HG03457 (cell line): ENCODE measurements at regions not wholly inside any gene's neighbourhood (a gene's known extent, or its start where the extent isn't known, plus 50 kb on each side); places are given as distances from the start of the nearest gene placed in this dataset.

ENCODE experiments used
- ATAC-seq: cut with Tn5 transposase; IDR thresholded peaks from one replicate; pipeline ENCODE4 v1.9.1; 2021; ENCODE audit warnings: moderate number of reproducible peaks; ENCODE audit not compliant: unreplicated experiment

DNA sequence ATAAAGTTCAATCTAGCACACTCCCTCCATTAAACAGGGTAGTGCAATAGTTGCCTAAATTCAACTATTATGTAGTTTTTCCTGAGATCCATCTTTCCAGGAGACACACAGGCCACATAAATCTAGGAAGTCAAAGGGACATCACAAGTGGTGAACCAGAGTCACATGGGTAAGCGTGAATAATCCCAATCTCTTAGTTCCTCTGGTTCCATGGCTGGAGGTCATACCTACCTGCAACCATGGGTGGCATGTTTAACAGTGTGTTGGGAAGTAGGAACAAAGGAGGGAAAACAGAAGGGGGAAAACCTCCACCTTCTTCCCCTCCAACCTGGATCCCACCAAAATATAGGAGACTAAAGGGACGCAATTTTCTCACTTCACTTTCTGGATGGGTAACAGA, 2651.6 kb downstream of the ARAP2 start:
- no peak for ATAC-seq

DNA sequence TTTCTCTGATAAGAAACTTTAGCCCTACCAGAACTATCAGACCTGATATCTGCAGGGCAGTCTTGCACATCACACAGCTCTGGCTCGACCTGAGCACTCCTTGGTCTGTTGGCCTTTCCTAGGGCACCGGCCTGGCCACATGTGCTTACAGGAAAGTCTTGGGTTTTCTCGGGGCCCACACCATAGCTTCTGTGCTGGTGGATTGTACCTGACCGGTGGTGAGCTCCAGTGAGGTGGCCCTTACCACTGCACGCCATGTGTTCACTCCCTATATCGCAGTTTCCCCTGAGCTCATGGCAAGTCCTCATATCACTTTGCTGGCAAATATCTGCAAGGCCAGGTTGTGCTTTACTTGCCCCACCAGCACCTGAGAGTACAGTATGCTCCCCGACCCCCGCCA, 2637.4 kb downstream of the ARAP2 start:
- no peak for ATAC-seq

DNA sequence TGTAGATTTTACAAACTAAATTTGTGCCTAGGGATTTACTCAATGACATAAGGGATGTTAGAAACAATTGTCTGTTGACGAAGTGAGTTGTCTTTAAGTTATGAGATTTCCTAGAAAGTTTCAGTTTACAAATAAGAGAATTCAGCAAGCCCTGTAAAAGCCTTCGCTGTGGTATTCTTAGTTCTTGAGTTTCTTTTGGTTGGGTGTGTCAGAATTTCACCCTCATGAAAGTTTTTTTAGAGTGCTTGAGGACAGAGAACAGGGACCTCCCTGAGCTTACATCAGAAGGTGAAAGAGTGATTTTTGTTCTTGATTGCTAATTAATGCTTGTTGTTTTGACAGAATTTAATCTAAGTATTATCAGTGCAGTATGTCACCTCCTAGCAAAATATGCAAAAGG, 2628.2 kb downstream of the ARAP2 start:
- no peak for ATAC-seq

DNA sequence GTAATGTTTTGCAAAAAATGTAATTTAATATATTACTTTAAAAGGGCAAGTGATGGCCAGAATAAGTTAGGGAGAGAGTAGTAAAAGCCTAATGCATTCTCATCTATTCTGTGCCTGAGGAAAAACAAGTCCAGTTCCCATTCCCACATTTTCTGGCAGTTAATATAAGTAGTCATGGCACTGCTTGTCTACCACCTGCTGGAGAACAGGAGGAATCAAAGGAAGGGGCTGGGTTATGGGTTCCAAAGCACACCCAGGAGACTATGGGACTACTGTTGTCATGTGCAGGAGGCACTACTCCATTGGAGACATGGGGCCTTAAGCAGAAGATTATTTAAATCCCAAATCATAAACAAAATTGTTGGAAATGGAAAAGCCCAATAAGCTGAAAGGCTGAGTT, 2618.6 kb downstream of the ARAP2 start:
- ATAC-seq = no peak

DNA sequence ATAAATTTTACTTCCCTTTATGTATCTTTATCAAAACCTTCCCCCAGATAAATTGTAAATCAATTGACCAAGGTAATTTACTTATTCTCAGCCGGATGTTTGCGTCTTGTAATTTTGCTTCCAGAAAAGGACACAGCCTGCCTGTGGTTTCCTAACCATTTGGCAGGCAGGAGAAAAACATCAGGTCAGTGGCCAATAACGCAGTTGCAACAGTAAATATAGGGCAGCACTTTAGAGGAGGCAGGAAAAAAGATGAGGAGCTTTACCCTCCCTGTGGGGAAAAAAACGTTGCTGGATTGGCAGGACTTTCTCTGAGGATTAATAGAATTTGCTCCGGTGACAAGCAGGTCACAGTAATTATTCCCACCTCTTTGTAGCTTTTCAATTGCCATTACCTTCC, 2618.1 kb downstream of the ARAP2 start:
- ATAC-seq = no peak

DNA sequence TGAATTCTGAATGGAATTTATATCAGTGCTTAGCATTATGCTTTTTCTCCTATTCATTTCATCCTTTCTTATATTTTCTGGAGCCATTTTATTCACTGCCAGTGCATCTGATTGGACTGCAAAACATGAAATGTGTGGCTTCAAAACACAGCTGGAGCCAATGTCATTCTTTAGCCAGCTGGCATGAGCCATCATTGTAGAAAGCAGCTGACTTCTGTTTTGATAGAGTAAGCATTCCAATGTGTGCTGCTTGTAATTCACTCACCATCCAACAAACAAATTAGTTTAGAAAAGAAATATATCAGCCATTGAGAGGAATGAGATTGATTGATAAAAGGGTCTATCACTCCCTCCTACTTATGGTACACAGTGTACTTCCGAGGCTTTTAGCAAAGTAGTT, 2616.0 kb downstream of the ARAP2 start:
- ATAC-seq = no peak

DNA sequence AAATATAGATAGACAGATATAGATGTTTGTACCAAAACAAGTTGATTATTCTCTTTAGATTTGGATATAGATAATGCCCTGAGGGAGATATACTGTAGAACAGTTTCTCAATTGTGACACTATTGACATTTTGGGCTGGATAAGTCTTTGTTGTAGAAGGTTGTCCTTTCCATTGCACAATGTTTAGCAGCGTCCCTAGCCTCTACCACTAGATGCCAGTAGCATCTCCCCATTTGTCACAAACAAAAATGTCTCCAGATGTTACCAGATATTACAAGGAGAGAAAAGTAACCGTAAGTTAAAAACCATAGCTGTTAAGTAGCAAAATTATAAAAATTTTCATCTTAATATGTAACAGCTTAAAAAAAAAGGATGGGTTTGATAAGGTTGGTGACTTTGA, 2595.3 kb downstream of the ARAP2 start:
- no peak for ATAC-seq

DNA sequence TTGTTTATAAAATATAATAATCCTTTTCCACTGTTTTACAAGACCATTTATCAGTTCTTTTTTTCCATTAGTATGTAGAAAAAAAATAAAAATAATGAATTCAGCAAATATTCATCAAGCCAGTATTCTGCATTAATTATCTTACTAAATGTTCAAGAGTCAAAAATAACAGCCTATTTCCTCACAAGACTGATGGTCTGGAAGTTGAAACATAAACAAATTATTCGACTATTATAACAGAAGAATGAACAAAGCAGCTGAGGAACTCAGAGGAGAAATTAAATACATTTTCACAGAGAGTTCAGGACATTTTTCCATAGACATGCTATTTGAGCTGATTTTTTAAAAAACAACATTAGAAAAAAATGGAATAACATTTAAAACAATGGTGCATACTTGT, 2594.8 kb downstream of the ARAP2 start:
- ATAC-seq = no peak

DNA sequence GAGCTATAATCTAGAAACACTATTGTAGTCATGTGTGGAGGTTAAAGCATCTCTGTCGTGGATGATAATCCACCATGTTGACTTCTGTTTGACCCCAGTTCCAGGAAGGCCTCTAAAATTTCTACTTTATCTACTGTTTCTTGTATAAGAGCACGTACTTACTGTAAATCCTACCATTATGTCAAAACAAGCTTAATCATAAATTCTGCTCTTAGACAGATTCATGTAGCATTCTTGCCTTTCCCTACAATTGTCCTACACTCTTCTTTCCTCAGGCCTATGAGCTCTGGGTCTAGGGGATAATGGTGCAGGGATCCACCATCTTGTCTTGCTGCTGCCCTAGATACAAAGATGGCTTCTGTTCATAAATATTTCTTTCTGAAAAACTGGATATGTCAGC, 2594.3 kb downstream of the ARAP2 start:
- ATAC-seq = no peak

DNA sequence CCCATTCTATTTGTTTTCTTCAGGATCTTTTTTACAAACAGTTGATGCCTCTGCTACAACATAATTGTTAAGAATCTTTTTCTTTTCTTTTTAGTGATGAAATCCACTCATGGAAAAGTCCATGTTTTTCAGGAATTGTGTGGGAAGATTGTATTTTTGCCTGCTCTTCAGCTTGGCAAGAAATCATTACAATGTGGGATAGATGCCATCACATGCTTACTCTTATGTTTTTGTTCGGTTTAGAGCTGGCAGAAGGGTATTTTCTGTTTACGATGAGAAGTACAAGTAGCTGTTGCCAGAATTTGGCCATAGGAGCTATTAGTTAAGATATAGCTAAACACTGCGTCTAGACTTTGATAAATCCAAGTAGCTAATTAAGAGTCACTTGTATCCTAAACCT, 2585.3 kb downstream of the ARAP2 start:
- no peak for ATAC-seq

DNA sequence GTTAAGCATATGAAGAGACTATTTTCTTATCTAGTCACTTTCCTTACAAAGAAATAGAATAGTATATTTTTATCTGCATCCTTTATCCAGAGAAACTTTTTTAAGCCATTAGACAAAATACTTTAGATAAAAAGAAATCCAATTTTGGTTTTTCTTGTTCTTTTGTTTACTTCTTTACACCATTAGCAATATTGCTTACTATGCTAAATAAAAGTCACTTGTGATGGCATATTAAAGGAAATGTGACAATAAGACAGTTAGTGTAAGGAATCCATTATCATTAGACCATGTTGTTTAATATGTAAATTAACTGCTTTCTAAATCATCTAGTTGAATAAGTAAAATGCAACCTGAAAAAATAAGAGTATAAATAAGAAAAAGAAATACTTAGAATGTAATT, 2582.7 kb downstream of the ARAP2 start:
- ATAC-seq = no peak

DNA sequence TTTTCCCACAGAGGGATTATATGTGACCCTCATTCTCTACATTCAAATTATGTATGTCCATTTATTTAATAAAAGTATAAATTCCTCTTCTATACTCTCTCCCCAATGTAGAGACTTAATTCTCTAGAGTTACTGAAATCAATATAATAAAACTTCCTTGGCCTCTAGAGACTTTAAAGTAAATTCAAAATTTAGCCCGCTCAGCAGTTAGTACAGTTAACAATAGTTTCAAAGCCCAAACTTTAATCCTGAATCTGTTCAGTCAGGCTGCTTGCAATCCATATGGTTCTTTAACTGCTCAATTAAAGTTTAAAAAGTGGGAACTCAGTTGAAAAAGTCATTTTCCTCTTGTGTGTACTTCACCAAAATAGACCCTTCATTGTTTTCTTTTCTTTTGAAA, 2558.4 kb downstream of the ARAP2 start:
- no peak for ATAC-seq

DNA sequence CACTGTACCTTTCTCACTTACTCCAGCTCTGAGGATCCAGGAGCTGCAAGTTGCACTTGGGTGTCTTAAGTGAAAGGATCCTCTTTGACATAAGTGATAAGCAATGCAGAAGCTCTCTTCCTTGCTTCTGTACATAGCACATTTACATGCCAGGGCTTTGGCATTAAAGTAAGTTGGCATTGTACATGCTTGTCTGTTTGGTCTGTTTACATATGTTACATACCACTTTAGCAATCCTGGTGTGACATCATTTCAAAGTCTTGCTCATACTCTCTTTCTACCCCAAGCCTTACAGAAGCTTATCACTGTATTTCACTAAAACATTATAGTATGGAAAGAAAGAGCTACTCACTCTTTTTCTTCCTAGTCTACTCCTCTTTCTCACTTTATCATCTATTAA, 2548.3 kb downstream of the ARAP2 start:
- ATAC-seq = no peak

DNA sequence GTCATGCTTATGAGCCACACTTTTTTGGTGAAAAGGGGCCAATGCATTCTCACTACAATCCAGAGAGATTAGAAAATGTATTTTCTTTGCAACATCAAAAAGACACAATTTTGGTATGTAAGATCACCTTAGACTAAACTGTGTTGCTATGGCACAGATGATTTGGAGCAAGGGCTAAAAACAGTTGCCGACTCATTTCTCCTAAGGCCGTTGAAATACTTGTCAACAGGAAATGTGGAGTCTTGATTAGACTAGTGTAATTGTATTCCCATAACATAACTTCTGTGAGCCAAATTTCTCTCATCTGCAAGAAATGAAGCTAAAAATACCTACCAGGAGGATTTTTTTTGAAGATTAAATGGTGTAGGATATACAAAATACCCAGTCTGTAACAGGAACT, 2547.7 kb downstream of the ARAP2 start:
- no peak for ATAC-seq

DNA sequence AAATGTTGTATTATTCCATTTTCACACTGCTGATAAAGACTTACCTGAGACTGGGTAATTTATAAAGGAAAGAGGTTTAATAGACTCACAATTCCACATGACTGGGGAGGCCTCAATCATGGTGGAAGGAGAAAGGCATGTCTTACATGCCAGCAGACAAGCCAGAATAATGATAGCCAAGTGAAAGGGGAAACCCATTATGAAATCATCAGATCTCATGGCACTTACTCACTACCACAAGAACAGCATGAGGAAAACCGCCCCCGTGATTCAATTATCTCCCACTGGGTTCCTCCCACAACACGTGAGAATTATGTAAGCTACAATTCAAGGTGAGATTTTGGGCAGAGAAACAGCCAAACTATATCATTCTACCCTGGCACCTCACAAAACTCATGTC, 2535.1 kb downstream of the ARAP2 start:
- ATAC-seq = no peak

DNA sequence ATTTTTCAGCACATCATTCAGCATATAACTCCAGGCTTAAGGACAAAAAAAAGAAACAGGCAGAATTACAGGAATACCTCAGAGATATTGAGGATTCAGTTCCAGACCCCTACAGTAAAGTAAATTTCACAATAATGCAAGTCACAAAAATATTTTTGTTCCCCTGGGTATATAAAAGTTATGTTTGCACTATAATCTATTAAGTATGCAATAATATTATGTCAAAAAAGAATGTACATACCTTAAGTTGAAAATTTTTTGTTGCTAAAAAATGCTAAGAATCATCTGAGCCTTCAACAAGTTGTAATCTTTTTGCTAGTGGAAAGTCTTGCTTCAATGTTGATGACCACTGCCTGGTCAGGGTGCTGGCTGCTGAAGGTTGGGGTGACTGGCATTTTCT, 2532.5 kb downstream of the ARAP2 start:
- ATAC-seq = no peak

DNA sequence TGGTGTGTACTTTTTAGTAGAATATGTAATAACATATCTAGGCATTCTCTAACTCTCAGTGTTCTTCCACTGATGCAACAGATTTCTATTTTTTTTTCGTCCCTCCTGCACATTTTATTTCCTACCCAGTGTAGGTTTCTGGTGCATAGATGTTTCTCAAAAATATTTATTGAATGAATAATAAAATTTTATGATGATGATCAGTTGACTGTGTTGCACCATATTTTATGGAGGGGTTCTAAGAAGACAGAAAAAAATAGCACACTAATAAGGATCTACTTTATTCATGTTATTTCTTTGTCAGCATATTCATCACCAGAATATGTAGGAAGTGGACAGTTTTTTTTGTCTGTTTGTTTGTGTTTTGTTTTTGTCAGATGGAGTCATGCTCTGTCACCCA, 2529.3 kb downstream of the ARAP2 start:
- no peak for ATAC-seq

DNA sequence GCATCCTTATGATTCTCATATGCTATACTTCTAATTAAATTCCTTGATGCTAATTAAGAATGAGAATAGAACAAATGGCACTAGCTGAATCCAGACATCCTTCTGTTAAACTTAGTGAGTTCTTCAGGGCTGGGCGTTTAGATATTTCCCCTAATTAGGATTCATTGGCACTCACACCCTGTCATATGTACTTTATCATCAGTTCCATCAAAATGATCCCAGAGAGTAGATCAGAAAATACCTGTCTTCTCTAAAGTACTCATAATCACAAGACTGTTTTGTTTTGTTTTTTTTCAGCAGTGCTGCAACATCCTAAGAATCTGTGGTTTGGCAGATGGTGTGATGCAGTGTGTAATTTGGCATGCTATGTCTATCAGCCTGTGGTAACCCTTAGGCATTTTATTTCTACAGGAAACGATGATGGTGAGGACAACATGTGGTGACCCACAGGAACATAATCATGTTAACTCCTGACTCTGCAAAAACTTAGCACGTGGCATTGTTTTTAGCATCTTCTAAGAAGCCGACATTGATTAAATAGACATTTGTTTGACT, 2528.4 kb downstream of the ARAP2 start:
- ATAC-seq = no peak

DNA sequence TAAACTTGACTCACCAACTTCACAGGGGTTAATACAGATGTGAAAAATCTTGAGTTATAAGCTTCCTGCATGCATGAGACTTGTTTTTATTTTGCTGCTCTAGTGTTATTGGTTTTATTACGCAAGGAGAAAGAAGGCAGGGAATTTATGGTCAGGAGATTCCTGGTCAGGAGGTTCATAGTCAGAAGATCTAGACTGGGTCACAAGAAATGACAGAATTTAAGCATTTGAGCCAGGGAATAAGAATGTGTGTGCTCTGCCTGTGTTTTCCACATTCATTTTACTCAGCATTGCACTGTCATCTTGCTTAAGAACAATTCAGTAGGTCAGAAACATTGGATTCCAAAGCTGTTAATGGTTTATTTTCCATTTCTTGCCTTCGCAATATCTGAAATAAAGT, 2522.1 kb downstream of the ARAP2 start:
- ATAC-seq = no peak

DNA sequence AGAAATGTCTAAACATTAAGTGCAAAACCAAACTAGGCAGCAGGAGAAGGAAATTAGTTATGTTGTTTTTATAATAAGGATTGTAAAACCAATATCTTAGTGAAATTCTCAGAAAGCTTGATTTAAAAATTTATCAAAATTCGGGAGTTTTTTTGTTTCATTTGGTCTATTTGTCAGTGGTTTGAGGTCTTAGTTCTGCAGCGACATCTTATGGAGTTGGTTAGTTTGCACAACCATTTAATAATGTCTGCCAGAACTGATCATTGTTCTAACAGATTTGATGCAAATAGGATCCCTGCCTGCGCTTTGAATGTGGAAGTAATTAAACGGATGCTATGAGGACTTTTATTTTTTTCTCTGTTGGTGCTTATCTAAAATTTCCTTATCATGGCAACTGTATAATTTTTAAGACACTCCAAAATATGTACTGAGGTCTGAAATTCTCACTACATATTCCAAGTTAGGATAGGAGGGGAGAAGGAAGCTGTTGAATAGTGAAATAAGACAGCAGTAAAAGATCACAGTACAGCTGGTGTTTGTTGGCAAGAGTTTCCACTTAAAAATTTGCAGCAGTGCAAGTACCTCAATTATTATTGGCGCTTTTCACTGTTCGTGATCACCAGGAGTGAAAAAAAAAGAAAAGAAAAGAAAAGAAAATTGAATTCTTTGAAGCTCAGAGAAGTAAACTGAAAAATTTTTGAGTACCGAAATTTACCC, 2521.4 kb downstream of the ARAP2 start:
- ATAC-seq = no peak

DNA sequence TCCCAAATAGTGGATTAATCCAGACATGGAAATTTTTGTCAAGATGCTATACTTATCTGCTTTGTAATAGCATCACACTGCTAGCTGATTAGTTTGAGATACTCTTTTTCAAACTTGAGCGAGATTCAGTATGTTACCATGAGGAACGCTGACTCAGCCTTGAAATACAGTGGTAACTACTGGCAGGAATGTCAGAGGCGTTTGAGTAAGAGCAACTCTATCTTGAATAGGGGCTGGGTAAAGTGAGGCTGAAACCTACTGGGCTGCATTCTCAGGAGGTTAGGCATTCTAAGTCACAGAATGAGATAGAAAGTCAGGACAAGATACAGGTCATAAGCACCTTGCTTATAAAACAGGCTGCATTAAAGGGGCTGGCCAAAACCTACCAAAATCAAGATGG, 2519.6 kb downstream of the ARAP2 start:
- ATAC-seq = no peak

DNA sequence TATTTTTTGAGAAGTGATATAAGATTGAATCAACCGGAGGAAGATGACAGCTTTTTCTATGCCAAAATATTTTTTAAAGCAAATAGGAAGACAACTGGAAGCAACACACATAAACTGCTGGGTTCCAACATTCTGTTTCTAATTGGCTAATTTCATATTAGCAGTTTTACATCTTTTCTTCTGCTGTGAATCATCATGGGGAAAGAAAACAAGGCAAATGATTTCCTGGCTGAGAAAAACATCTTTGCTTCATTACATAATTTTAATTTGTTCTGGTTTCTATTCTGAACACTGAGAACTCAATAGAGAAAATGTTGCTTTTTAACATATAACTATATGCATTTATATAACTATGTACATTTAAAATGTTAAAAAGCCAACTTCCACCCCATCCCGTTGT, 2518.5 kb downstream of the ARAP2 start:
- no peak for ATAC-seq

DNA sequence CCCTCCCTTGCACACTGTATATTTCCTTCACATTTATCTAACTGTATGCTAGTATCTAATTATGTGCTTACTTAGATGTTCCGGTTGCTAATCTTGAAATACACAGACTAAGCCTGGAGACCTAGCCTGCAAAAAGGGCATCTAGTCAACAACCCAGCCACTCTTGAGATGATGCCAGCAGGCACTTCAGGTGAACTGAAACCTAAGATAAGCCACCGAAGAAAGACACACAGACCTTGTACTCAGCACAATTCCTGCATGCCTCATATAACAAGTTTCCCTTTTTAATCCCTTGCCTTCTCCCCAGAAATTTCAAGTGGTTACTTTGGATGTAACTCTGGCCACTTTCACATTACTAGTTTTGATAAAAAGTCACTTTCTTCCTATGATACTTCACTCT, 2506.6 kb downstream of the ARAP2 start:
- ATAC-seq = no peak
